ENCODE measurements at regions not wholly inside any gene's neighbourhood (a gene's known extent, or its start where the extent isn't known, plus 50 kb on each side); places are given as distances from the start of the nearest gene placed in this dataset.

DNA sequence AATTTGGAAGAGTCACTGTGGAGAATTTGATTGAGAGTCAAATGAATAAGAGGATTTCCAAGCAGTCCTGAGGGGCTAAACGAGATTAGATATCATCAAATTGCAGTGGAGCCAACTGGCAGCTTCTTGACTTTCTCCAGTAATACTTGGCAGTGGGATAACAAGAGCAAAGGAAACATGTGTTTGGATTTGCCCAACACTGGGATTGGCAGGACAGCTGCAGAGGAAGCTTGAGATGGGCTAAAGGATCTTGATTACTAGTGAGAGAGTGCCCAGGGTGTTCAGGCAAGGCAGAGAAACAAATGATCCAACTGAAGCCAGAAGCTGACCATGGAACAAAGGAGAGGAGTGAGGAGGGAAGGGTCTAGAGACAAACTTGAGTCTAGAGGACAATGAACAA is 356.0 kb upstream of the ISL1 start:
- in situ Hi-C loops (cut with MboI; ENCODE audit: low pct_unique_long_range_greater_than_20kb, low sequenced_read_pairs, unreplicated experiment), result no loop called here
- TF ChIP-seq CTCF (IDR thresholded peaks at IDR 0.05; ENCODE audit: extremely low read depth, insufficient read depth, missing control alignments), result no peak
- DNase-seq (ENCODE audit: low spot score), result no peak

GRCh38 chr5:51028394-51028793 is 354.9 kb upstream of the ISL1 start:
- no peak for DNase-seq (ENCODE audit: low spot score)
- TF ChIP-seq CTCF (IDR thresholded peaks at IDR 0.05; ENCODE audit: extremely low read depth, insufficient read depth, missing control alignments), result no peak
- in situ Hi-C loops (cut with MboI; ENCODE audit: low pct_unique_long_range_greater_than_20kb, low sequenced_read_pairs, unreplicated experiment), result no loop called here

DNA sequence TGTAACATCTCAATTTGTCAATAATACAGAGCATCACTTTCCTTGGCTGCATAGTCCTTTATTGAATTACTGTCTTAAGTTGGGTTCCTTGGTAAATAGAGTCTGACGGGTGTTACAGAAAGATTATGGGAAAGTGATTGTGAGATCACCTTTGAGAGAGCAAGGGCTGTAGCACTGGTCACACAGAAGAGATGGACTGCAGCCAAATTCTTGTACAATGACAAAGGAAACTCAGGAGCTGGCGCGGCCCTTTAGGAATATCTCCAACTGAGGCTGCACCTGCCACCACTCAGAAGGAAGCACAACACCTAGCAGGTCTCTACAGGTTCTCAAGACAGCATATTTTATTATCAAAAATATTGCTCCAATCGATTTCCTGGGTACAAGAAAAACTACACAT is 350.0 kb upstream of the ISL1 start:
- TF ChIP-seq CTCF (IDR thresholded peaks at IDR 0.05; ENCODE audit: extremely low read depth, insufficient read depth, missing control alignments), result no peak
- in situ Hi-C loops (cut with MboI; ENCODE audit: low pct_unique_long_range_greater_than_20kb, low sequenced_read_pairs, unreplicated experiment), result no loop called here
- DNase-seq (ENCODE audit: low spot score), result no peak

GRCh38 chr5:51034222-51034901 is 348.9 kb upstream of the ISL1 start:
- in situ Hi-C loops (cut with MboI; ENCODE audit: low pct_unique_long_range_greater_than_20kb, low sequenced_read_pairs, unreplicated experiment), result no loop called here
- no peak for TF ChIP-seq CTCF (IDR thresholded peaks at IDR 0.05; ENCODE audit: extremely low read depth, insufficient read depth, missing control alignments)
- DNase-seq (ENCODE audit: low spot score), result no peak

- no peak for TF ChIP-seq CTCF (IDR thresholded peaks at IDR 0.05; ENCODE audit: extremely low read depth, insufficient read depth, missing control alignments)
- in situ Hi-C loops (cut with MboI; ENCODE audit: low pct_unique_long_range_greater_than_20kb, low sequenced_read_pairs, unreplicated experiment), result no loop called here
- DNase-seq (ENCODE audit: low spot score), result no peak
These were observed 343.6 kb upstream of the ISL1 start for GRCh38 chr5:51039424-51040329.

- no peak for DNase-seq (ENCODE audit: low spot score)
- no peak for TF ChIP-seq CTCF (IDR thresholded peaks at IDR 0.05; ENCODE audit: extremely low read depth, insufficient read depth, missing control alignments)
These were observed 339.5 kb upstream of the ISL1 start for GRCh38 chr5:51043745-51044144.

More at GRCh38 chr5:51043745-51044144, 339.5 kb upstream of the ISL1 start:
- in situ Hi-C loops (cut with MboI; ENCODE audit: low pct_unique_long_range_greater_than_20kb, low sequenced_read_pairs, unreplicated experiment), result no loop called here
